ENCODE measurements at regions not wholly inside any gene's neighbourhood (a gene's known extent, or its start where the extent isn't known, plus 50 kb on each side); places are given as distances from the start of the nearest gene placed in this dataset.

- no peaks in the 10 kb centered on the region for H3K9me2 ChIP-seq
- H3K4me3 ChIP-seq (ENCODE audit: low read depth in 2 of 2, low read length in 1 of 2), result no peak overlapping the region
- ChIA-PET CTCF (no interaction called here), POLR2A (no interaction called here)
- H3K36me3 ChIP-seq (replicated peaks in 1 of 2; ENCODE audit: control insufficient read depth in 1 of 2, insufficient read depth in 2 of 2, low read length in 1 of 2), result no peaks in the 10 kb centered on the region
- H3K27me3 ChIP-seq (ENCODE audit: insufficient read depth), result 0 out of 2 replicates have a peak, but pooled peaks cover 4% of the 10 kb centered on the region
- WGBS (ENCODE audit: low lambda C conversion rate), result 14% methylated on average over 3 of the region's 3 CpGs
- no peak for TF ChIP-seq FOSL2 (IDR thresholded peaks at IDR 0.05; ENCODE audit: borderline replicate concordance, low read depth)
- no peak for TF ChIP-seq GABPA (IDR thresholded peaks at IDR 0.05; ENCODE audit: low read depth)
- TF ChIP-seq EP300 (IDR thresholded peaks at IDR 0.05; ENCODE audit: borderline replicate concordance in 1 of 2, low read depth in 1 of 2, low read length in 1 of 2), result no peak
- no peak for TF ChIP-seq EZH2phosphoT487 (IDR thresholded peaks at IDR 0.05; ENCODE audit: borderline replicate concordance, low read depth)
- no peak for TF ChIP-seq CHD2 (IDR thresholded peaks at IDR 0.05; ENCODE audit: low read length, partially characterized antibody)
- TF ChIP-seq NRF1 (IDR thresholded peaks at IDR 0.05; ENCODE audit: low read depth, low read length), result no peak
- no peaks in the 10 kb centered on the region for H3K79me2 ChIP-seq (ENCODE audit: insufficient read depth)
- no peak for DNase-seq
- H3K4me2 ChIP-seq, result no peak overlapping the region
- H3F3A ChIP-seq (replicated peaks; ENCODE audit: insufficient read depth), result no peaks in the 10 kb centered on the region
- H3K4me1 ChIP-seq (ENCODE audit: control insufficient read depth in 1 of 2, insufficient read depth in 2 of 2, low read depth in 1 of 2, low read length in 1 of 2), result no peaks in the 10 kb centered on the region
- no peaks in the 10 kb centered on the region for H4K20me1 ChIP-seq (ENCODE audit: insufficient read depth)
- H3K9me3 ChIP-seq, result no peaks in the 10 kb centered on the region
- no peak overlapping the region for H2AFZ ChIP-seq (ENCODE audit: low read depth)
- H3K9ac ChIP-seq, result no peak overlapping the region
- H3K27ac ChIP-seq (ENCODE audit: low read depth in 2 of 2, low read length in 1 of 2), result no peak overlapping the region
These were observed 157.0 kb upstream of the TRPC7 start for GRCh38 chr5:136522217-136522956.

- Histone ChIP-seq H3K36me3 (replicated peaks in 1 of 2; ENCODE audit: control insufficient read depth in 1 of 2, insufficient read depth in 2 of 2, low read length in 1 of 2) (no peaks in the 10 kb centered on the region), H3K9me3 (no peaks in the 10 kb centered on the region), H3K79me2 (ENCODE audit: insufficient read depth) (no peaks in the 10 kb centered on the region), H3K27ac (ENCODE audit: low read depth in 2 of 2, low read length in 1 of 2) (no peak overlapping the region), H3F3A (replicated peaks; ENCODE audit: insufficient read depth) (no peaks in the 10 kb centered on the region), H2AFZ (ENCODE audit: low read depth) (no peak overlapping the region), H3K4me1 (ENCODE audit: control insufficient read depth in 1 of 2, insufficient read depth in 2 of 2, low read depth in 1 of 2, low read length in 1 of 2) (no peaks in the 10 kb centered on the region), H3K4me3 (ENCODE audit: low read depth in 2 of 2, low read length in 1 of 2) (no peak overlapping the region), H3K27me3 (ENCODE audit: insufficient read depth) (0 out of 2 replicates have a peak, but pooled peaks cover 4% of the 10 kb centered on the region), H3K9me2 (no peaks in the 10 kb centered on the region), H4K20me1 (ENCODE audit: insufficient read depth) (no peaks in the 10 kb centered on the region), H3K9ac (no peak overlapping the region), H3K4me2 (no peak overlapping the region)
- no peak for DNase-seq
- CTCF ChIA-PET, result no interaction called here
- TF ChIP-seq ZBTB33 (IDR thresholded peaks at IDR 0.05; ENCODE audit: borderline replicate concordance, low read depth) (no peak), GATA2 (CRISPR knock-in tag; IDR thresholded peaks at IDR 0.05) (no peak), CTCF (IDR thresholded peaks at IDR 0.05) (no peak), YY1 (IDR thresholded peaks at IDR 0.05; ENCODE audit: low read depth) (no peak), FOXJ3 (CRISPR knock-in tag; IDR thresholded peaks at IDR 0.05) (no peak), TCF12 (IDR thresholded peaks at IDR 0.05) (no peak), EZH2phosphoT487 (IDR thresholded peaks at IDR 0.05; ENCODE audit: borderline replicate concordance, low read depth) (no peak), MAX (IDR thresholded peaks at IDR 0.05; ENCODE audit: low read depth) (no peak), USF1 (IDR thresholded peaks at IDR 0.05; ENCODE audit: borderline replicate concordance, low read depth) (no peak), EP300 (IDR thresholded peaks at IDR 0.05; ENCODE audit: borderline replicate concordance in 1 of 2, low read depth in 1 of 2, low read length in 1 of 2) (no peak), RFX5 (IDR thresholded peaks at IDR 0.05; ENCODE audit: low read length) (no peak), SMC3 (IDR thresholded peaks at IDR 0.05; ENCODE audit: low read depth, low read length) (no peak), GABPA (IDR thresholded peaks at IDR 0.05; ENCODE audit: low read depth) (no peak), RAD21 (IDR thresholded peaks at IDR 0.05; ENCODE audit: low read length) (no peak), SIN3A (IDR thresholded peaks at IDR 0.05; ENCODE audit: borderline replicate concordance, low read depth, low read length) (no peak), MXI1 (IDR thresholded peaks at IDR 0.05; ENCODE audit: low read depth, low read length) (no peak), RCOR1 (IDR thresholded peaks at IDR 0.05; ENCODE audit: low read length) (no peak), PBX3 (IDR thresholded peaks at IDR 0.05) (no peak)
- POLR2A ChIA-PET, result no interaction called here
These were observed 156.4 kb upstream of the TRPC7 start for GRCh38 chr5:136521696-136522095.

Measured in SK-N-SH (cell line).